Right lobe of liver (tissue), 4 donors: ENCODE measurements at regions not wholly inside any gene's neighbourhood (a gene's known extent, or its start where the extent isn't known, plus 50 kb on each side); places are given as distances from the start of the nearest gene placed in this dataset.

Experiments used
- CTCF ChIP-seq, 4 donors: fragments of 200-600 bp in 3 of 4; fragments of 450-650 bp in 1 of 4; IDR thresholded peaks; one replicate each; pipeline versions ENCODE4 v1.5.1 to v1.8.0; 2016 to 2022; ENCODE audit warnings: antibody characterized with exemption in 4 of 4, mild to moderate bottlenecking in 2 of 4
- POLR2A ChIP-seq: fragments of 450-650 bp; IDR thresholded peaks from one replicate; pipeline ENCODE4 v1.6.1; 2017; ENCODE audit warnings: antibody characterized with exemption, mild to moderate bottlenecking
- donor health status: DM: no; HTN: no; CAD: no.
- donor health status: DM: no; HTN: no; CAD: no.
- donor health status: DM: no; HTN: yes; CAD: no.

GRCh38 chr6:8633762-8634161 is 198.4 kb upstream of the SLC35B3 start:
- TF ChIP-seq POLR2A: no peak
- TF ChIP-seq CTCF (IDR thresholded peaks at IDR 0.05): no peak
